ENCODE measurements at regions not wholly inside any gene's neighbourhood (a gene's known extent, or its start where the extent isn't known, plus 50 kb on each side); places are given as distances from the start of the nearest gene placed in this dataset.

DNA sequence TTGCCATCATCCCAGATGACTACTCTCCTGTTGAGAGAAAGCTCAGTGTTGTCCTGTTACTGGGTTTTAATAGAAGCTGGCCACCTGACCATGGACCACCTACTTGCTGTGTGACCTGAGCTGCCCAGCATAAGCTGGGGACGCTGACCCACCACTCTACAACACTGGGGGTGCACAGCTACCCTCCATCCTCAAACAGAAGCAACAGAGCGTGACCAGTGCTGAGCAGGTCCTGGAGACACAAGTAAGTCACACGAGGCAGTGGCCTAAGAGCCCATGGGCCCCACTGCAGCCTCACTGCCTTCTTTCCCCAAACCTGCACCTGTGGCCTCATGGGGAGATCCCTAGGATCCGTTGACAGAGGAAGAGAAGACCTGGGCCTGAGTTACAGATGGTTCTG, 198.6 kb upstream of the ADARB2 start:
- Mint-ChIP-seq H3K4me1 (ENCODE audit: unreplicated experiment) (no peaks in the 10 kb centered on the region), H3K36me3 (ENCODE audit: unreplicated experiment) (no peaks in the 10 kb centered on the region), H3K4me3 (ENCODE audit: unreplicated experiment) (no peak overlapping the region), H3K9me3 (ENCODE audit: unreplicated experiment) (no peaks in the 10 kb centered on the region), H3K27me3 (ENCODE audit: unreplicated experiment) (no peaks in the 10 kb centered on the region), H3K27ac (ENCODE audit: unreplicated experiment) (no peak overlapping the region)
- TF ChIP-seq CTCF (IDR thresholded peaks at IDR 0.05) = no peak
- DNase-seq (ENCODE audit: extremely low spot score, unreplicated experiment) = no peak

- Mint-ChIP-seq H3K27me3 (ENCODE audit: unreplicated experiment) (peaks cover 22% of the 10 kb centered on the region), H3K36me3 (ENCODE audit: unreplicated experiment) (no peaks in the 10 kb centered on the region), H3K27ac (ENCODE audit: unreplicated experiment) (no peak overlapping the region), H3K4me3 (ENCODE audit: unreplicated experiment) (no peak overlapping the region), H3K4me1 (ENCODE audit: unreplicated experiment) (no peaks in the 10 kb centered on the region), H3K9me3 (ENCODE audit: unreplicated experiment) (peaks cover 5% of the 10 kb centered on the region)
- TF ChIP-seq CTCF (IDR thresholded peaks at IDR 0.05) = no peak
- no peak for DNase-seq (ENCODE audit: extremely low spot score, unreplicated experiment)
Observed at GRCh38 chr10:1933215-1933614, 195.9 kb upstream of the ADARB2 start.

GRCh38 chr10:1932692-1933094, 195.4 kb upstream of the ADARB2 start:
- no peak for DNase-seq (ENCODE audit: extremely low spot score, unreplicated experiment)
- no peak for TF ChIP-seq CTCF (IDR thresholded peaks at IDR 0.05)
- no peak overlapping the region for H3K4me3 Mint-ChIP-seq (ENCODE audit: unreplicated experiment)
- no peaks in the 10 kb centered on the region for H3K36me3 Mint-ChIP-seq (ENCODE audit: unreplicated experiment)
- H3K4me1 Mint-ChIP-seq (ENCODE audit: unreplicated experiment) = no peaks in the 10 kb centered on the region
- no peak overlapping the region for H3K27ac Mint-ChIP-seq (ENCODE audit: unreplicated experiment)
- H3K9me3 Mint-ChIP-seq (ENCODE audit: unreplicated experiment) = peaks cover 6% of the 10 kb centered on the region
- H3K27me3 Mint-ChIP-seq (ENCODE audit: unreplicated experiment) = peaks cover 26% of the 10 kb centered on the region

DNA sequence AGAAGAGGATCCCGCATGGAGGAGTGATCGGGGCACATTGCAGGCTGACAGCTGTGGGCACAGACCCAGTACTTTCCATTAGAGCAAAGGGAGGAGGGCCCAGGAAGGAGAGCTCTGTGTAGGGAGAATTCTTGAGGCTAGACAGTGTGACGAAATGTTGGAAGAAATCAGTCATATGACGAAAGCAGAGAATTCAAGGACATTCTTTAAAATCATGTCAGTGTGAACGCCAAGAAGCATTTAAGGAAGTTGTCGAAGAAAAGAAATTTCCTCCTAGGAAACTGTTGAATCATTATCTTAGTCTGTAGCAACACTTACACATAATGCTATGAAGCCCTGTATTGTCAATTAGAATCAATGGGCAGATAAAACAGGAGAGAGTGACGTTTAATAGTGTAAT, 191.3 kb upstream of the ADARB2 start:
- H3K36me3 Mint-ChIP-seq (ENCODE audit: unreplicated experiment) = no peaks in the 10 kb centered on the region
- peaks cover 1% of the 10 kb centered on the region for H3K4me1 Mint-ChIP-seq (ENCODE audit: unreplicated experiment)

DNA sequence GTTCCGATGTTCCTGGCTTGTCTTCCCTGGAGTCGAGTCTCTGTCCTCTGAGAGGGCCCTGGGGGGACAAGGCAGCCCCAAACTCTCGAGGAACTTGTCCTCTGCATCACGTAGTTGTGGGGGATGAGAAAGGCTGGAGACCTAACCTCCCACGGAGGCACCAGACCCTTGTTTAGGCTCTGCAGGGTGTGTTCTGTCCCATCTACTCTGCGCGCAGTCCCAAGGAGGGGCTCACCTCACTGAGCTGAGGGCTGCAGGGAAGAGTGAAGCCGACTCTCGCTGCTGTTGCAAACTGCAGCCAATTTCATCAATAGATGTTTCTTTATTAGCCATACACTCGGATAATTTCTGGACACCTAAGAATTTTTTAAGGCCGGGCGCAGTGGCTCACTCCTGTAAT, 186.7 kb upstream of the ADARB2 start:
- no peaks in the 10 kb centered on the region for H3K36me3 Mint-ChIP-seq (ENCODE audit: unreplicated experiment)
- H3K27me3 Mint-ChIP-seq (ENCODE audit: unreplicated experiment) = peaks cover 48% of the 10 kb centered on the region
- no peak overlapping the region for H3K4me3 Mint-ChIP-seq (ENCODE audit: unreplicated experiment)
- peaks cover 5% of the 10 kb centered on the region for H3K4me1 Mint-ChIP-seq (ENCODE audit: unreplicated experiment)
- H3K27ac Mint-ChIP-seq (ENCODE audit: unreplicated experiment) = no peak overlapping the region
- H3K9me3 Mint-ChIP-seq (ENCODE audit: unreplicated experiment) = peaks cover 6% of the 10 kb centered on the region
- DNase-seq (ENCODE audit: extremely low spot score, unreplicated experiment) = no peak
- no peak for TF ChIP-seq CTCF (IDR thresholded peaks at IDR 0.05)

More for the DNA sequence above, 191.3 kb upstream of the ADARB2 start:
- TF ChIP-seq CTCF (IDR thresholded peaks at IDR 0.05) = no peak
- peaks cover 6% of the 10 kb centered on the region for H3K9me3 Mint-ChIP-seq (ENCODE audit: unreplicated experiment)
- H3K27me3 Mint-ChIP-seq (ENCODE audit: unreplicated experiment) = peaks cover 47% of the 10 kb centered on the region
- H3K27ac Mint-ChIP-seq (ENCODE audit: unreplicated experiment) = no peak overlapping the region
- no peak for DNase-seq (ENCODE audit: extremely low spot score, unreplicated experiment)
- H3K4me3 Mint-ChIP-seq (ENCODE audit: unreplicated experiment) = no peak overlapping the region
